ENCODE measurements at regions not wholly inside any gene's neighbourhood (a gene's known extent, or its start where the extent isn't known, plus 50 kb on each side); places are given as distances from the start of the nearest gene placed in this dataset.

GRCh38 chr6:115365783-115366182 lies 694.9 kb downstream of the FRK start:
- intact Hi-C loops (cut with DNase I): no loop called here
- DNase-seq (ENCODE audit: low spot score): no peak

- no peak for DNase-seq (ENCODE audit: low spot score)
- intact Hi-C loops (cut with DNase I): no loop called here
Observed at GRCh38 chr6:115363379-115363778, 697.3 kb downstream of the FRK start.

DNA sequence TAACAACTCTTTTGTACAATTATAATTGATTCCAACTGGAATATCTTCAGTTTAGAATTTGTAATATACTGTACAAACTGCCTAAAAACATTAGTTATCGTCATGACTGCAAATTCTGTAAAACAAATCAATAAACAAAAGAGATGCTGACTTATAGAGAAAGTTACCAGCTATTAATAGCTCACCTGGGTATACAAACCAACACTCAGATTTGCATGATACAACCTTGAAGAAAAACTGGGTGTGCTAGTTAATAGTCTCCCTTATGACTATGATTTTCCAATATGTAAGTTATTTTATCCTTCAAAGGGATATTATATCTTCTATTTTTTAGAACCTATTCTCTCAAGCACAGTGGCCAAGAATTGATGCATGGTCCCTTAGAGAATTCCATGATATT lies 698.5 kb downstream of the FRK start:
- no peak for DNase-seq (ENCODE audit: low spot score)
- intact Hi-C loops (cut with DNase I): no loop called here

GRCh38 chr6:115360602-115361325 lies 699.9 kb downstream of the FRK start:
- DNase-seq (ENCODE audit: low spot score): no peak
- intact Hi-C loops (cut with DNase I): no loop called here

- DNase-seq (ENCODE audit: low spot score): no peak
- intact Hi-C loops (cut with DNase I): no loop called here
Observed at GRCh38 chr6:115358616-115359015, 702.1 kb downstream of the FRK start.

GRCh38 chr6:115356371-115356770 lies 704.3 kb downstream of the FRK start:
- no peak for DNase-seq (ENCODE audit: low spot score)
- intact Hi-C loops (cut with DNase I): no loop called here

DNA sequence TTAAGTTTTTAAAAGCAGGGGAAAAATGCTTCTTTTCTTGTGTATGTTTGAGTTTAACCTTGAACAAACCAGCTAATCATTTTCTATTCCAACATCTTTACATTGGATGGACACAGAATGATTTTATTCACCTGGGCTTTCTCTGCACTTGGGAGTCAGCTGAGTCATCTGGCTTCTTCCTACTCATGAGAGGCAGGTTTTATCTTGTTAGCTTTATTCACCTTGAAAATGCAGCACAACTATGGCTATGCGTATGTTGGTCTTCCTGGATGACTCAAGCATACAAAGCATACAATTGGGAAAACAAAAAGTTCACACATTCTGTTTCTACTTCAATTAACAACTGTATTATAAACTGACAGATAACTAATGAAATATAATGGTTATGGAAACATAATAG lies 737.7 kb downstream of the FRK start:
- intact Hi-C loops (cut with DNase I): no loop called here
- DNase-seq (ENCODE audit: low spot score): no peak

- intact Hi-C loops (cut with DNase I): no loop called here
- no peak for DNase-seq (ENCODE audit: low spot score)
Observed at GRCh38 chr6:115319823-115320222, 740.9 kb downstream of the FRK start.

DNA sequence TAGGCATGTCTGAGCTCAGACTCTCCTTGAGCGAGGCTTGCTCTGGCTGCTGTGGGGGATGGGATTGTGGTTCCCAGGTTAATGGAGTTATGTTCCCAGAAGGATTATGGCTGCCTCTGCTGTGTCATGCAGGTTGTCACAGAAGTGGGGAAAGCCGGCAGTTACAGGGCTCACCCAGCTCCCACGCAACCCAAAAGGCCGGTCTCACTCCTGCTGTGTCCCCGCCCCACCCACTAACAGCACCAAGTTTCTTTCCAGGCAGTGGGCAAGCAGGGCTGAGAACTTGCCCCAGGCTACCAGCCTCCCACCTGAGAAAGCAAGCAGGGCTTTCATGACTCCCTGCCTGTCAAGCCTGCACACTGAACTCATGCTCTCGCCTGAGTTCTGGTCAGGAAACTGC lies 750.5 kb downstream of the FRK start:
- intact Hi-C loops (cut with DNase I): no loop called here
- no peak for DNase-seq (ENCODE audit: low spot score)

DNA sequence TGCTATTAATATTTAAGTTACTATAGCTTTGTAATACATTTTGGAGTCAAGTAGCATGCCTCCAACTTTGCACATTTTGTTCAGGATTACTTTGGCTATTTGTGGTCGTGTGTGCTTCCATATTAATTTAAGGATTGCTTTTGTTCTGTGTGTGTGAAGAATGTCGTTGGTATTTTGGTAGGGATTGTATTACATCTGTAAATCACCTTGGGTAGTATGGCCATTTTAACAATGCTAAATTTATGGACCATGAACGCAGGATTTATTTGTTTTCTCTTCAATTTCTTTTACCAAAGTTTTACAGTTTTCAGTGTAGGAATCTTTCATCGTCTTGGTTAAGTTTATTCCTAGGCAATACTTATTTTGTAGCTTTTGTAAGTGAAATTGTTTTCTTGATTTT lies 758.0 kb downstream of the FRK start:
- intact Hi-C loops (cut with DNase I): no loop called here
- DNase-seq (ENCODE audit: low spot score): no peak

- no peak for DNase-seq (ENCODE audit: low spot score)
- intact Hi-C loops (cut with DNase I): no loop called here
Observed at GRCh38 chr6:115287467-115287866, 773.2 kb downstream of the FRK start.

GRCh38 chr6:115276881-115277565 lies 783.7 kb downstream of the FRK start:
- intact Hi-C loops (cut with DNase I): no loop called here
- DNase-seq (ENCODE audit: low spot score): no peak

- intact Hi-C loops (cut with DNase I): no loop called here
- no peak for DNase-seq (ENCODE audit: low spot score)
Observed at GRCh38 chr6:115272311-115272710, 788.4 kb downstream of the FRK start.

- DNase-seq (ENCODE audit: low spot score): no peak
- intact Hi-C loops (cut with DNase I): no loop called here
Observed at GRCh38 chr6:115271434-115271833, 789.3 kb downstream of the FRK start.

- DNase-seq (ENCODE audit: low spot score): no peak
- intact Hi-C loops (cut with DNase I): no loop called here
Observed at GRCh38 chr6:115270953-115271352, 789.7 kb downstream of the FRK start.

DNA sequence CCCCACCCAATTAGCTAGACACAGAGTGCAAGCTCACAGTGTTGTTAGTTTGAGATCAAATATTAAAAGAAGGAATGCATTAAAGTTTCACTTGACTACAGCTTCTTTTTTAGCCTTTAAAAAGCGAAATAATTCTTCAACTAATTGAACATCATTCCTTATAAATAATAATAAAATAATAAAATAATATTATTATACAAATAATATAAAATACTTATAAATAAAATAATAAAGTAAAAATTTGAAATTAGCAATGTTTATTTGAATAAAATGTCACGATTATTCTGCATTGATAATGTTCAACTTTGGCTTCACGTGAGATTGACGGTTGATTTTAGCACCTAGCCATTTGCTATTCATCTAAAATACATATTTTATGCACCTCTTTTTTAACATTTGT lies 819.3 kb downstream of the FRK start:
- intact Hi-C loops (cut with DNase I): no loop called here
- no peak for DNase-seq (ENCODE audit: low spot score)

DNA sequence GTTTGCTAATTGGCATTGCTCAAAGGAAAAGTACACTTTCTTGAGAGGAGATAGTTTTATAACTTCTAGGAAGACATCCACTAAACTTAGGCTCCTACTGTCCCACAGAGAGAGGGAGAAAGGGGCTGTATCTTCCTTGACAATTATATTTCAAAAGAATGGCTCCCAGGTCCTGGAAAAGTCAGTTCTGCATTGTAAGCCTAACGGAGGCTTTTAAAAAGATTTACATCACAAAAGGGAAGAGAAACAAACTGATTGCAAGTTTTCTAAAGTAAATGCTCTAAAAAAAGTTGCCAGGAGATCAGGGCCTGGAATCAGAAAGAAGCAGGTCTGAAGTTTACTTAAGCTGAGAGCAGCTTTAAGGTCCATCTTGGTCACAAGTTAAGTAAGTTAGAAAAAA lies 839.5 kb downstream of the FRK start:
- intact Hi-C loops (cut with DNase I): no loop called here
- no peak for DNase-seq (ENCODE audit: low spot score)

- intact Hi-C loops (cut with DNase I): no loop called here
- no peak for DNase-seq (ENCODE audit: low spot score)
Observed at GRCh38 chr6:115220551-115221159, 840.0 kb downstream of the FRK start.

GRCh38 chr6:115219645-115220044 lies 841.0 kb downstream of the FRK start:
- DNase-seq (ENCODE audit: low spot score): no peak
- intact Hi-C loops (cut with DNase I): no loop called here

GRCh38 chr6:115216835-115217234 lies 843.9 kb downstream of the FRK start:
- intact Hi-C loops (cut with DNase I): no loop called here
- DNase-seq (ENCODE audit: low spot score): no peak

GRCh38 chr6:115214283-115214682 lies 846.4 kb downstream of the FRK start:
- intact Hi-C loops (cut with DNase I): no loop called here

More at GRCh38 chr6:115214283-115214682, 846.4 kb downstream of the FRK start:
- DNase-seq (ENCODE audit: low spot score): no peak

Data from posterior vena cava (tissue), 2 donors.